ENCODE measurements at regions not wholly inside any gene's neighbourhood (a gene's known extent, or its start where the extent isn't known, plus 50 kb on each side); places are given as distances from the start of the nearest gene placed in this dataset.
"Not testable (repeated sequence)": the region's sequence is repeated elsewhere in the genome, so short reads cannot be mapped to it uniquely, and the experiment has no call there.

- not testable (repeated sequence) for DNase-seq
Observed at GRCh38 chr12:9309749-9310148, 101.6 kb upstream of the PZP start.

DNA sequence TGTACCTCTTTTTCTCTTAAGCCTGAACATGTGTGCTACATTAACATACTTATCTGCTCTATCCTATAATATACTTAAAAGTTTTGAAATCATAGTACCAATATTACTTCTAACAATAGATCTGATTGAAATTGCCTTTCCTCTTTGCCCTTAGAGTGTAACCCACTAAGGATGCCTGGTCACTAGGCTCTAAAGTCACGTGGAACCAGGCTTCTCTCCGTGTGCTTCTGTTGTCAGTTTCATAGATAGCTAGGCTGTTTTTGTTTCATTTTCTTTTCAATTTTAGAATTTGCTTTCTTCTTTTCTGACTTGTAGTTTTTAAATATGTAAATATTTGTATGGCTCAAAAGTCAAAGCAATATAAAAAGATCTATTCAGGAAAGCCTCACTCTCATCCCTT lies 100.5 kb upstream of the PZP start:
- DNase-seq: not testable (repeated sequence)

DNA sequence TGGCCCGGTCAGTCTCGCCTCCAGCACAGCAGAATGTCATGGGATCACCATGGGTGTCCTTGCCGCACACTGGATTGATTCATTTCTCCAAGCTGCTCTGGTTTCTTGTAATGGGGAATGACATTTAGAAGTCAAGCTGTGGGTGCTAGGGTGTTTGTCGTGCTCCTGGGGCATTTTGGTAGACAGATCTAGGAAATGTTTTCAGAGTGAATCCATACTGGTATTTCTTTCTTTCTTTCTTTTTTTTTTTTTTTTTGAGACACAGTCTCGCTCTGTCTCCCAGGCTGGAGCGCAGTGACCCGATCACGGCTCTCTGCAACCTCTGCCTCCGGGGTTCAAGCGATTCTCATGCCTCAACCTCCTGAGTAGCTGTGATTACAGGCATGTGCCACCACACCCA lies 100.0 kb upstream of the PZP start:
- DNase-seq: not testable (repeated sequence)

DNA sequence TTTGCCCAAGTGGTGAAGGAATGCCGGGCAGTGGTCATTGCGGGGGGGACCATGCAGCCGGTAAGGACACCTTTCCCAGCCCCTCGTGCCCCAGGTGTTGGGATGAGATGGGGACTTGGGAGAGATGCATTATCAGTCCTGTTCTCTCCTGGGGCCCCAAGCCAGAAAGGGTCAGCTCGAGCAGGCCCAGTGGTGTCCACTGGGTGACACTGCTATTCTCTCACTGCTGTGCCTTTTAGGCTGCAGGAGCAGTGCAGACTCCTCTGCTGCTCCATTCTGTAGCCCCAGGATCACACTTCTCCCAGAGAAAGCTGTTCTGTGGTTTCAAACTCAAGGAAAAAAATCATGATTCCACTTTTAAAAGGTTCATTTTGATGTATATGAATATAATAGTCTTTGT lies 99.1 kb upstream of the PZP start:
- DNase-seq: not testable (repeated sequence)

DNA sequence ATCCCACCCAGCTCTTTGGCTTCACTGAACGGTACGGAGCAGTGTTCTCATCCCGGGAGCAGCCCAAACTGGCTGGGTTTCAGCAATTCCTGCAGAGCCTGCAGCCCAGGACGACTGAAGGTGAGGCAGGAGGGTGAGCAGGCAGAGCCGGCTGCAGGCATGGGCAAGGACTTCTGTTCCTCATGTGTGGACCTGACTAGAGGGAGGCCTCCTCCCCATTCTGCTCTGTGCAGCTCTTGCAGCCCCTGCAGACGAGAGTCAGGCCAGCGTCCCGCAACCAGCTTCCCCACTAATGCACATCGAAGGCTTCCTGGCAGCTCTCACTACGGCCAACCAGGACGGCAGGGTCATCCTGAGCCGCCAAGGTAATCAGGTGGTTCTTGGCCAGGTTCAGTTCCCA lies 97.8 kb upstream of the PZP start:
- DNase-seq: not testable (repeated sequence)

DNA sequence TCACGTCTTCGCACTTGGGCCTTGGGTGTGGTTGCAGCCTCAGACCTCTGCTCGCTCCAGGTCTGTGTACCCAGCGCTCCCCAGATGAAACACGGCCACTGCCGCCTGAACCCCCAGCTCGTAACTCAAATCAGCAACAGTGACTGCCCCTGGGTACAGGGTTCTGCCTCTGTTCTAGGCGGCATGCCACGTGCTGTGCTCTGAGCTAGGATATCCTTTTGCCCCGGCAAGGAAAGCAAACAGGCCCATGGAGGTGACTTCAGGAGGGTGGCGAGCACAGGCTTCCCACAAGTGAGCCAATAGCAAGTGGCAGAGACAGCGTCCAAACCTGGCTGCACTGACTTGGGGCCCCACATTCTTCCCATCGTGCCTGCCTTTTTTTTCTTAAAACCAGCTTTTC lies 96.3 kb upstream of the PZP start:
- DNase-seq: not testable (repeated sequence)

GRCh38 chr12:9295872-9296271 lies 87.7 kb upstream of the PZP start:
- DNase-seq: not testable (repeated sequence)

- DNase-seq: not testable (repeated sequence)
Observed at GRCh38 chr12:9294072-9294620, 86.0 kb upstream of the PZP start.

- DNase-seq: not testable (repeated sequence)
Observed at GRCh38 chr12:9293391-9293790, 85.2 kb upstream of the PZP start.

DNA sequence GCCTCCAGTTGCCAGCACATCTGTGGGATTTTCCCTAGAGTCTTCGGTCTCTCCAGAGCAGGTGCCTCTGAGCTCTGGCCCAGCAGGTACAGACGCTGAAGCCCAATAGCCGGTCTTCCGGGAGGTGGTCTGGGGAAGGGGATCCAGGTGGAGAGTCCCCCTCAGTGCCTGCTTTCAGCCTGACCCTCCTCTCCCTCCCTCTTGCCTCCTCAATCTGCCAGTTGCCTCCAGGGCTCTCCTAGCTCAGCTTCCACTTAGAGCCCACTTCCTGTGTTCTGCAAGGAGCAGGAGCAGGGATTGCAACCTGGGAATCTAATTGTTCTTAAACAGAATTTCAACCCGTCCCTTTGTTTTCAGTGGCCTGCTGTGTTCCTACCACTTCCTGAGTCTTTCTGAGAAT lies 81.8 kb upstream of the PZP start:
- not testable (repeated sequence) for DNase-seq

DNA sequence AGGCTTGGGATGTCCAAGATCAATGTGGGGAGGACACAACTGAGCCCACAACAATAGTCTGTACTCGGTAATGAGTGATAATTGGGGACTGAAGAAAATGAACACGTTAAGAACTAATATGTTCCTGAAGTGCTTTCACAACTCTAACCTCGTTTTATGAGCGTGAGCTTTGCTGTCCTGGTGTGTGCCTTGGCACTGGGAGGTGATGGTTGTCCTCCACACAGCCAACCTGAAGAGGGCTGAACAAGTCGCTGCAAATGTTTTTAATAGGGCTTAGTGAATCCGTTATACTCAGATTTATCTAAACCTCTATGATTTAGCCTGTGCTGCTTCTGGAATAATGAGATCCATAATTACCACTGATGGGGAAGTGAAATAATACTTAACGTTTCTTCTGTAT lies 76.5 kb upstream of the PZP start:
- not testable (repeated sequence) for DNase-seq

GRCh38 chr12:9284197-9284596 lies 76.0 kb upstream of the PZP start:
- DNase-seq: peak in 1 of 3 donors; percentile 2

- DNase-seq: peak; percentile 72 to 81 (median 78)
Observed at GRCh38 chr12:9283346-9284095, 75.3 kb upstream of the PZP start.

DNA sequence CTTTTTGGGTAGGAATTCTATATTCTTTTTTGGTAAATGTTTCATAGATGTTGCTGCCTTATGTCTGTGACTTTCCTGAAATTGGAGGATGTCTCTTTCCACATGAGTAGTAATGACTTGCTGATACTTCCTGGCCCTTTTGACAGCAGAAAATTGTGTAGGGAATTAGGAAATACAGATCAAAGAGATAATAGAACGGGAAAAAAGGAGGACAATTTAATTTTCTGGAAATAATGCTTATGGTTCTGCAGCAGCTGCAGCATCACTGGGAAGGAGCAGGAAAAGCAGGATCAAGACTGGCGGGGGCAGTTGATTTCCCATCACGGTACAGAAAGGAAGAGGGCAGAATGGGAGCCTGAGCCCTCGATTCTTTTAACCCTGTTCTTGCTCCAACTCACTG lies 68.8 kb upstream of the PZP start:
- DNase-seq: no peak

DNA sequence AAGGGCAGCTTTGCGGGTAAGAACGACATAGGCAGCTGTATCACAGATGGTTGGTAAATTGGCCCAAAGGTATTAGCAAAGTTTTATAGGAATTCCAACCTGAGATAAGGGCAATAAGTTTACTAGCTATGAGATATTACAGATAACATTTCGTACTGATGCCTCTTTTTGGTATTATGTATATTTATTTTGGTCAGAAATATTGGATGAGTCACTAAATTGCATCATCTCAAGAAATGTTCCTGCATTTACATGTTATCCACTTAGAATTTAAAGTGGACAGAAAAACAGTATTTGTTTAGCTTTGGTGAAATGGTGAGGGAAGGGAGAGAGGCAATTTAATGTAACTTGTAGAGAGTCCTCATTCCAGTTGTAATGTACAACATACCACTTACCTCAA lies 65.1 kb upstream of the PZP start:
- no peak for DNase-seq

DNA sequence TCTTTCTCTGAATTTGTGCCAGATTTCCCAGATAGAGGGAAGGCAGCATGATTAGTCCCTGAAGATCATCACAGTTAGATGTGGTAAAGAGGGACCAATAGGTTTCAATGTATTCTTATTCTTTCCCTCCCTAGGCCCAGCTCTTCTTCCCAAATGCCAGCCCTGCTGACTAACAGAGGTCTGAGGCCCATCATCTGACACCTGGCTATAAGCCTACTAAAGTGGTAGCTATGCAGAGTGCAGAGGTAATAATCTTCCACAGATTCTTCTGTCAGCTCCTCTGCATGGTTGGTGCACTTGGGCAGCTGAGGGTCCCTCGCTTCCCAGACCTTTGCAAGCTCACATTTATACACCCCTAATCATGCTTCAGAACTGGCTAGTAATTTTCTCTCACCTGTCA lies 63.7 kb upstream of the PZP start:
- DNase-seq: no peak

GRCh38 chr12:9264546-9264945 lies 56.4 kb upstream of the PZP start:
- no peak for DNase-seq

GRCh38 chr12:9260931-9261330 lies 52.7 kb upstream of the PZP start:
- DNase-seq: no peak

- no peak for DNase-seq
Observed at GRCh38 chr12:9258676-9259075, 50.5 kb upstream of the PZP start.

Data from muscle of back (tissue), 3 donors.